ENCODE measurements at regions not wholly inside any gene's neighbourhood (a gene's known extent, or its start where the extent isn't known, plus 50 kb on each side); places are given as distances from the start of the nearest gene placed in this dataset.

GRCh38 chrX:104347860-104348259 is 93.1 kb upstream of the ESX1 start:
- CTCF ChIA-PET (ENCODE audit: partially characterized antibody): no interaction called here

More at GRCh38 chrX:104347860-104348259, 93.1 kb upstream of the ESX1 start:
- Histone ChIP-seq H3K79me1 (ENCODE audit: low read depth, low read length) (no peaks in the 10 kb centered on the region), H2BK12ac (ENCODE audit: low read depth, low read length) (no peak overlapping the region), H3K36me3 (ENCODE audit: control insufficient read depth in 2 of 4, insufficient read depth in 4 of 4, low read length in 3 of 4) (no peaks in the 10 kb centered on the region), H4K91ac (replicated peaks; ENCODE audit: insufficient read length, low read length) (no peak overlapping the region), H3K27me3 (replicated peaks in 1 of 4; ENCODE audit: control insufficient read depth in 3 of 4, extremely low read depth in 1 of 4, insufficient read depth in 3 of 4, low read length in 3 of 4) (no peaks in the 10 kb centered on the region), H2BK20ac (ENCODE audit: low read length) (no peak overlapping the region), H3K4me2 (ENCODE audit: insufficient read depth in 1 of 2, low read depth in 2 of 2, low read length in 2 of 2) (no peak overlapping the region), H3K9me3 (ENCODE audit: insufficient read depth in 2 of 2, low read depth in 1 of 2, low read length in 1 of 2) (no peaks in the 10 kb centered on the region), H3K79me2 (ENCODE audit: control insufficient read depth in 1 of 2, insufficient read depth in 2 of 2, low read length in 2 of 2) (no peaks in the 10 kb centered on the region), H3K18ac (ENCODE audit: extremely low read depth, low read length) (no peak overlapping the region), H2BK5ac (ENCODE audit: low read depth, low read length) (no peak overlapping the region), H4K20me1 (replicated peaks in 1 of 2; ENCODE audit: control insufficient read depth in 1 of 2, insufficient read depth in 2 of 2, low read length in 2 of 2) (no peaks in the 10 kb centered on the region), H3K9ac (replicated peaks in 1 of 4; ENCODE audit: extremely low read depth in 1 of 4, low read depth in 3 of 4, low read length in 3 of 4) (no peak overlapping the region), H2AK5ac (ENCODE audit: low read depth, low read length) (no peak overlapping the region), H3K4me3 (ENCODE audit: extremely low read depth in 1 of 4, insufficient read depth in 2 of 4, low read depth in 3 of 4, low read length in 4 of 4) (no peak overlapping the region), H3K23me2 (ENCODE audit: low read depth, low read length) (no peaks in the 10 kb centered on the region), H3K4me1 (replicated peaks in 1 of 4; ENCODE audit: control insufficient read depth in 3 of 4, insufficient read depth in 4 of 4, low read length in 3 of 4) (no peaks in the 10 kb centered on the region), H4K5ac (ENCODE audit: insufficient read length, low read depth, low read length) (no peak overlapping the region), H3K27ac (ENCODE audit: low read depth, low read length) (no peak overlapping the region), H3K4ac (replicated peaks; ENCODE audit: insufficient read length, low read depth, low read length) (no peak overlapping the region), H3K14ac (ENCODE audit: insufficient read length) (no peak overlapping the region), H2BK15ac (ENCODE audit: low read length) (no peak overlapping the region), H2BK120ac (replicated peaks; ENCODE audit: low read depth, low read length) (no peak overlapping the region), H3K56ac (replicated peaks; ENCODE audit: insufficient read length, low read depth, low read length) (no peak overlapping the region), H3K23ac (ENCODE audit: insufficient read length) (no peak overlapping the region), H2AFZ (ENCODE audit: low read length) (no peak overlapping the region), H4K8ac (ENCODE audit: extremely low read depth, insufficient read depth, low read length) (no peak overlapping the region)
- FAIRE-seq (no peak), DNase-seq (ENCODE audit: low read depth in 1 of 2, low spot score in 2 of 2) (no peak)
- TF ChIP-seq MAX (IDR thresholded peaks at IDR 0.05) (no peak), SP2 (IDR thresholded peaks at IDR 0.05; ENCODE audit: low read length) (no peak), HDAC6 (IDR thresholded peaks at IDR 0.05; ENCODE audit: low read depth, low read length) (no peak), EZH2 (IDR thresholded peaks at IDR 0.05; ENCODE audit: low read depth, low read length, severe bottlenecking) (no peak), RBBP5 (IDR thresholded peaks at IDR 0.05; ENCODE audit: borderline replicate concordance, low read depth, low read length) (no peak), POU5F1 (IDR thresholded peaks at IDR 0.05; ENCODE audit: low read depth, low read length) (no peak), SIRT6 (IDR thresholded peaks at IDR 0.05; ENCODE audit: low read length) (no peak), RXRA (IDR thresholded peaks at IDR 0.05; ENCODE audit: insufficient read depth, low read depth, low read length) (no peak)
- TF ChIP-seq, protein P1, sequence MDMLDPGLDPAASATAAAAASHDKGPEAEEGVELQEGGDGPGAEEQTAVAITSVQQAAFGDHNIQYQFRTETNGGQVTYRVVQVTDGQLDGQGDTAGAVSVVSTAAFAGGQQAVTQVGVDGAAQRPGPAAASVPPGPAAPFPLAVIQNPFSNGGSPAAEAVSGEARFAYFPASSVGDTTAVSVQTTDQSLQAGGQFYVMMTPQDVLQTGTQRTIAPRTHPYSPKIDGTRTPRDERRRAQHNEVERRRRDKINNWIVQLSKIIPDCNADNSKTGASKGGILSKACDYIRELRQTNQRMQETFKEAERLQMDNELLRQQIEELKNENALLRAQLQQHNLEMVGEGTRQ (IDR thresholded peaks at IDR 0.05; ENCODE audit: low read length): no peak
- POLR2A ChIA-PET (ENCODE audit: partially characterized antibody): no interaction called here
- 84% methylated on average over 4 of the region's 4 CpGs; no CpG with 5 or more reads in 1 of the 2 experiments for whole genome bisulfite sequencing, 2 experiments (ENCODE audit: extremely low coverage in 1 of 2, insufficient coverage in 1 of 2, insufficient read length in 1 of 2, insufficient replicate concordance in 2 of 2, low coverage in 1 of 2, low lambda C conversion rate in 2 of 2, missing lambda C conversion rate in 1 of 2)

All from H1 (cell line).